Right ventricle myocardium superior (tissue), 1 donor: ENCODE measurements at regions not wholly inside any gene's neighbourhood (a gene's known extent, or its start where the extent isn't known, plus 50 kb on each side); places are given as distances from the start of the nearest gene placed in this dataset.
A peak's percentile ranks its signal among the peaks of the same experiment; 100 is the strongest.
"Not testable (repeated sequence)": the region's sequence is repeated elsewhere in the genome, so short reads cannot be mapped to it uniquely, and the experiment has no call there.

Experiments
- ATAC-seq: fragments of 200-7000 bp; cut with Tn5 transposase; one replicate; pipeline ENCODE4 v1.9.1; 2020; ENCODE audit warnings: mild to moderate bottlenecking; ENCODE audit not compliant: poor library complexity
- DNase-seq: peaks from one replicate; pipeline ENCODE4 v3.0.0-alpha.2; 2020
- intact Hi-C: fragments of 100-400 bp; cut with DNase I; formaldehyde crosslinking; loops from one replicate; pipeline ENCODE4 v1.11.2; 2022
- donor health status: DM: no; HTN: yes; CAD: no; lungs with severe emphysema.

- DNase-seq (no peak), ATAC-seq (no peak)
- intact Hi-C loops, result no loop called here
These were observed 161.2 kb upstream of the HMGA2 start for GRCh38 chr12:65663097-65663496.

GRCh38 chr12:65663648-65664047 is 160.6 kb upstream of the HMGA2 start:
- no peak for ATAC-seq
- no peak for DNase-seq
- intact Hi-C loops, result no loop called here

- ATAC-seq (no peak), DNase-seq (no peak)
- intact Hi-C loops, result no loop called here
These were observed 159.5 kb upstream of the HMGA2 start for GRCh38 chr12:65664715-65665250.

GRCh38 chr12:65665817-65666216 is 158.5 kb upstream of the HMGA2 start:
- no peak for DNase-seq
- ATAC-seq, result no peak
- intact Hi-C loops, result no loop called here

GRCh38 chr12:65666876-65667275 is 157.4 kb upstream of the HMGA2 start:
- intact Hi-C loops, result no loop called here
- no peak for DNase-seq
- ATAC-seq, result no peak

- no peak for DNase-seq
- no peak for ATAC-seq
- intact Hi-C loops, result no loop called here
These were observed 156.4 kb upstream of the HMGA2 start for GRCh38 chr12:65667932-65668331.

GRCh38 chr12:65668981-65669695 is 155.1 kb upstream of the HMGA2 start:
- intact Hi-C loops, result no loop called here
- DNase-seq (no peak), ATAC-seq (no peak)

GRCh38 chr12:65670775-65671174 is 153.5 kb upstream of the HMGA2 start:
- ATAC-seq, result no peak
- intact Hi-C loops, result loop anchor here (10.0 kb wide), 1 partner anchor 116 kb away; no protein-coding TSS in a partner anchor

GRCh38 chr12:65672441-65672840 is 151.8 kb upstream of the HMGA2 start:
- ATAC-seq (no peak), DNase-seq (no peak)
- intact Hi-C loops, result loop anchor here (10.0 kb wide), 1 partner anchor 118 kb away; no protein-coding TSS in a partner anchor

More at GRCh38 chr12:65670775-65671174, 153.5 kb upstream of the HMGA2 start:
- no peak for DNase-seq

GRCh38 chr12:65673156-65673690 is 151.1 kb upstream of the HMGA2 start:
- ATAC-seq (no peak), DNase-seq (no peak)
- intact Hi-C loops, result loop anchor here (10.0 kb wide), 1 partner anchor 118 kb away; no protein-coding TSS in a partner anchor

- ATAC-seq (no peak), DNase-seq (no peak)
- intact Hi-C loops, result loop anchor here (10.0 kb wide), 1 partner anchor 119 kb away; no protein-coding TSS in a partner anchor
These were observed 150.6 kb upstream of the HMGA2 start for GRCh38 chr12:65673732-65674131.

GRCh38 chr12:65675141-65675621 is 149.1 kb upstream of the HMGA2 start:
- intact Hi-C loops, result loop anchor here (10.0 kb wide), 1 partner anchor 120 kb away; no protein-coding TSS in a partner anchor
- ATAC-seq (no peak), DNase-seq (no peak)

GRCh38 chr12:65678172-65678571 is 146.1 kb upstream of the HMGA2 start:
- not testable (repeated sequence) for ATAC-seq, DNase-seq
- intact Hi-C loops, result loop anchor here (10.0 kb wide), 1 partner anchor 123 kb away; no protein-coding TSS in a partner anchor

GRCh38 chr12:65681226-65681625 is 143.1 kb upstream of the HMGA2 start:
- DNase-seq (no peak), ATAC-seq (no peak)
- intact Hi-C loops, result no loop called here

GRCh38 chr12:65682112-65682511 is 142.2 kb upstream of the HMGA2 start:
- DNase-seq (no peak), ATAC-seq (no peak)
- intact Hi-C loops, result no loop called here

GRCh38 chr12:65684906-65685305 is 139.4 kb upstream of the HMGA2 start:
- intact Hi-C loops, result no loop called here

GRCh38 chr12:65685514-65685913 is 138.8 kb upstream of the HMGA2 start:
- peak; percentile 38 for ATAC-seq
- no peak for DNase-seq
- intact Hi-C loops, result no loop called here

More at GRCh38 chr12:65684906-65685305, 139.4 kb upstream of the HMGA2 start:
- DNase-seq (no peak), ATAC-seq (no peak)

GRCh38 chr12:65689508-65689907 is 134.8 kb upstream of the HMGA2 start:
- no peak for DNase-seq
- intact Hi-C loops, result no loop called here
- no peak for ATAC-seq

- no peak for ATAC-seq
- DNase-seq, result no peak
- intact Hi-C loops, result no loop called here
These were observed 133.8 kb upstream of the HMGA2 start for GRCh38 chr12:65690477-65690876.

- intact Hi-C loops, result no loop called here
- ATAC-seq, result no peak
- DNase-seq, result no peak
These were observed 130.2 kb upstream of the HMGA2 start for GRCh38 chr12:65694130-65694529.
